Right lobe of liver (tissue), 4 donors: ENCODE measurements at regions not wholly inside any gene's neighbourhood (a gene's known extent, or its start where the extent isn't known, plus 50 kb on each side); places are given as distances from the start of the nearest gene placed in this dataset.
"Not testable (repeated sequence)": the region's sequence is repeated elsewhere in the genome, so short reads cannot be mapped to it uniquely, and the experiment has no call there.

Experiments
- POLR2A ChIP-seq: fragments of 450-650 bp; IDR thresholded peaks from one replicate; pipeline ENCODE4 v1.6.1; 2017; ENCODE audit warnings: antibody characterized with exemption, mild to moderate bottlenecking
- TF ChIP-seq, protein P1 (sequence below), 4 donors: fragments of 200-600 bp in 3 of 4; fragments of 450-650 bp in 1 of 4; IDR thresholded peaks; one replicate each; pipeline versions ENCODE4 v1.5.1 to v1.8.0; 2016 to 2022; ENCODE audit warnings: antibody characterized with exemption in 4 of 4, mild to moderate bottlenecking in 2 of 4
- donor health status: DM: no; HTN: no; CAD: no.
- donor health status: DM: no; HTN: no; CAD: no.
- donor health status: DM: no; HTN: yes; CAD: no.

DNA sequence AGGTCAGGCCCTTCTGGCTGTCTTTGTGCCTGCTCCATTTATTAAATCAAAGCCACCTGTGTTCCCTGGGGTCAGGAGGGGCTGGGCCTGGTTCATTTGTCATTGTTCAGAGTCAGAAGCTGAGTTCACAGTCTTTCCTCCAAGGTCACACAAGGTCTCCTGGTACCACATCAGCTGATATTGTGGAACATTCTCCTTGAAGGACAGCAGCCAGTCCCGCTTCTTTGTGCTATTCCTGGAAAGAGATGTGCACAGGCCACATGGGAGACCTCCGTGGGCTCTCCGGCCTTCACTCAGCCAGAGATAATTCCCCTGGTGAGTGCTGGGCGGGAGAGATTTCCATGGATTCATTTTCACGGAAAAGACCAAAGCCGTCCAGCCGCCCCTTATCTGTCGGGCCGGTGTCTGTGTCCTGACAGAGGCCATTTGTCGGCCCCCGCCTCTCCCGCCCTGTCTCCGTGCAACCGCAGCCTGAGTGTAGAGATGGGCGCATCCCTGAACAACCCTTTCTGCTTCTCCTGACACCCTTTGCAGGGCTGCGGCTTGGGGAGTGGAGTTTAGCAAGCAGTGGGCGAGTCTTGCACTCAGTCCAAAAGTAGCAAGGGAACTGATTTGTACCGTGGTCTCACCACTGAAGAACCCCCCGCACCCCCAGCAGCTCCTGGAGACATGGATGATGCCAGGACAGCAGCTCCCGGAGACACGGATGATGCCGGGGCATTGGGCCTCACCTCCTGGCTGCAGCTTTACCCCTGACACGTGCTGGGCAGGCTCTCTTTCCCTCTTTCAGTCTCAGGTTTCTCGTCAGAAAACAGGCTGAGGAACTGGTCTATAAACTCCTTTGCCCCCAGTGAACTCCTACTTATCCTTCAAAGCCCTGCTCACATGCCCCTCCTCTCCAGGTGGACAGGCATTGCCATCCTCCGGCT is 198.4 kb downstream of the LAT start:
- TF ChIP-seq, protein P1, sequence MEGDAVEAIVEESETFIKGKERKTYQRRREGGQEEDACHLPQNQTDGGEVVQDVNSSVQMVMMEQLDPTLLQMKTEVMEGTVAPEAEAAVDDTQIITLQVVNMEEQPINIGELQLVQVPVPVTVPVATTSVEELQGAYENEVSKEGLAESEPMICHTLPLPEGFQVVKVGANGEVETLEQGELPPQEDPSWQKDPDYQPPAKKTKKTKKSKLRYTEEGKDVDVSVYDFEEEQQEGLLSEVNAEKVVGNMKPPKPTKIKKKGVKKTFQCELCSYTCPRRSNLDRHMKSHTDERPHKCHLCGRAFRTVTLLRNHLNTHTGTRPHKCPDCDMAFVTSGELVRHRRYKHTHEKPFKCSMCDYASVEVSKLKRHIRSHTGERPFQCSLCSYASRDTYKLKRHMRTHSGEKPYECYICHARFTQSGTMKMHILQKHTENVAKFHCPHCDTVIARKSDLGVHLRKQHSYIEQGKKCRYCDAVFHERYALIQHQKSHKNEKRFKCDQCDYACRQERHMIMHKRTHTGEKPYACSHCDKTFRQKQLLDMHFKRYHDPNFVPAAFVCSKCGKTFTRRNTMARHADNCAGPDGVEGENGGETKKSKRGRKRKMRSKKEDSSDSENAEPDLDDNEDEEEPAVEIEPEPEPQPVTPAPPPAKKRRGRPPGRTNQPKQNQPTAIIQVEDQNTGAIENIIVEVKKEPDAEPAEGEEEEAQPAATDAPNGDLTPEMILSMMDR (IDR thresholded peaks at IDR 0.05), result not testable (repeated sequence)
- TF ChIP-seq POLR2A, result not testable (repeated sequence)
